ENCODE measurements at regions not wholly inside any gene's neighbourhood (a gene's known extent, or its start where the extent isn't known, plus 50 kb on each side); places are given as distances from the start of the nearest gene placed in this dataset.

GRCh38 chr11:95541715-95542114, 247.9 kb downstream of the FAM76B start:
- H3K27ac ChIP-seq, result no peak overlapping the region
- TF ChIP-seq, protein P1, sequence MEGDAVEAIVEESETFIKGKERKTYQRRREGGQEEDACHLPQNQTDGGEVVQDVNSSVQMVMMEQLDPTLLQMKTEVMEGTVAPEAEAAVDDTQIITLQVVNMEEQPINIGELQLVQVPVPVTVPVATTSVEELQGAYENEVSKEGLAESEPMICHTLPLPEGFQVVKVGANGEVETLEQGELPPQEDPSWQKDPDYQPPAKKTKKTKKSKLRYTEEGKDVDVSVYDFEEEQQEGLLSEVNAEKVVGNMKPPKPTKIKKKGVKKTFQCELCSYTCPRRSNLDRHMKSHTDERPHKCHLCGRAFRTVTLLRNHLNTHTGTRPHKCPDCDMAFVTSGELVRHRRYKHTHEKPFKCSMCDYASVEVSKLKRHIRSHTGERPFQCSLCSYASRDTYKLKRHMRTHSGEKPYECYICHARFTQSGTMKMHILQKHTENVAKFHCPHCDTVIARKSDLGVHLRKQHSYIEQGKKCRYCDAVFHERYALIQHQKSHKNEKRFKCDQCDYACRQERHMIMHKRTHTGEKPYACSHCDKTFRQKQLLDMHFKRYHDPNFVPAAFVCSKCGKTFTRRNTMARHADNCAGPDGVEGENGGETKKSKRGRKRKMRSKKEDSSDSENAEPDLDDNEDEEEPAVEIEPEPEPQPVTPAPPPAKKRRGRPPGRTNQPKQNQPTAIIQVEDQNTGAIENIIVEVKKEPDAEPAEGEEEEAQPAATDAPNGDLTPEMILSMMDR (conservative IDR thresholded peaks at IDR 0.05), result no peak

DNA sequence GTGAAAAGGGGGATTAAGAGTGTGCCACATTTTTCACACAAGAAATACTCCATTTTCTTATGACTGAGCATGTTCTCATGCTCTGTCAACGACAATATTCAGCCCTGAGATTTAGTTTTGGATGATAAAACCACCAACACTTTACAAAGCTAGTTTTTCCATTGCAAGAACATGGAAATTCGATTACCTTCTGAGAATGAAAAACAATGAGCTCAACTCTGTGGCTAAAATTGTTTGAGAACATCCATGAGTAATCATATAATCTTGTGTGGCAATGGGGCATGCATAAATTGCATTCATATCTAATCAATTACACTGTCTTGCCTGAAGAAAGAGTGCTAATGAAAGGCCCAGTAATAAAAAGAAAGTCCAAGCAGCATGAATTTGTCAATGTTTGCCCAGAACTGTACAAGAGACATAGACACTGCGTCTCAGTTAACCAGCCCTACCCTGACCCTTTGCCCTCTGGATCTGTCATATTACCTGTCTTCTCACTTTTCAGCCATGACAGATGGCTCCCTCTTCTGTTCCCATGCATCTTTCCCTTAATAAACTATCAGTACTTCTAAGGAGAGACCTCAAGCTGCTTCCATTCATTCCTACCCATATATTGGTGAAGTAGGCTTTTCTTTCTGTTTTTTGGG, 253.4 kb downstream of the FAM76B start:
- H3K27ac ChIP-seq, result no peak overlapping the region
- TF ChIP-seq, protein P1 (conservative IDR thresholded peaks at IDR 0.05), result no peak

- H3K27ac ChIP-seq, result no peak overlapping the region
Measured at GRCh38 chr11:95534809-95535208, 254.8 kb downstream of the FAM76B start.

DNA sequence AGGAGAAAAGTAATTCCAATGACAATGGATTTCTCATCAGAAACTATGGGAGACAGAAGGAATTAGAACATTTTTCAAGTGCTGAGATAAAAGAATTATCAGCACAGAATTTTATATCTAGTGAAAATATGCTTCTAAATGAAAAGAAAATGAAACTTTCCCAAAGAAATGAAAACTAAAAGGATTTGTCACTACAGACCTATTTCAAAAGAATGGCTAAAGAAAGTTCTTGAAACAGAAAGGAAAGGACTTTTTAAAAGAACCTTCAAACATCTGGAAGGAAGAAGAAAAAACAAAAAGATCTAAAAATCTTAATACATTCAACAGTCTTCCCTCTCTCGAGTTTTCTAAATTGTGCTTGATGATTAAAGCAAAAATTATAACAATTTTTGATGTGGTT, 255.4 kb downstream of the FAM76B start:
- H3K27ac ChIP-seq, result no peak overlapping the region
- TF ChIP-seq, protein P1 (conservative IDR thresholded peaks at IDR 0.05), result no peak

More at GRCh38 chr11:95534809-95535208, 254.8 kb downstream of the FAM76B start:
- TF ChIP-seq, protein P1 (conservative IDR thresholded peaks at IDR 0.05), result no peak

DNA sequence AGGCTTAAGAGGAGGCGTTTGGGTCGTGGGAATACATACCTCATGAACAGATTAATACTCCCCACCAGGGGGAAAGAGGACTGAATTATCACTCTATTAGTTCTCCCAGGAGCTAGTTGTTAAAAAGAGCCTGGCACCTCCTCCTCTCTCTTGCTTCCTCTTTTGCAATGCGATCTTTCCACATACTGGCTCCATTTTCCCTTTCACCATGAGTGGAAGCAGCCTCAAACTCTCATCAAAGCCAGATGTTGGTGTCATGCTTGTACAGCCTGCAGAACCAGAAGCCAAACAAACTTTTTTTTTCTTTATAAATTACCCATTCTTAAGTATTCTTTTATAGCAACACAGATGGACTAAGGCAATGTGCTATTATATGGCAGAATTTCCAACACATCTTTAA, 258.5 kb downstream of the FAM76B start:
- no peak overlapping the region for H3K27ac ChIP-seq
- TF ChIP-seq, protein P1 (conservative IDR thresholded peaks at IDR 0.05), result no peak

DNA sequence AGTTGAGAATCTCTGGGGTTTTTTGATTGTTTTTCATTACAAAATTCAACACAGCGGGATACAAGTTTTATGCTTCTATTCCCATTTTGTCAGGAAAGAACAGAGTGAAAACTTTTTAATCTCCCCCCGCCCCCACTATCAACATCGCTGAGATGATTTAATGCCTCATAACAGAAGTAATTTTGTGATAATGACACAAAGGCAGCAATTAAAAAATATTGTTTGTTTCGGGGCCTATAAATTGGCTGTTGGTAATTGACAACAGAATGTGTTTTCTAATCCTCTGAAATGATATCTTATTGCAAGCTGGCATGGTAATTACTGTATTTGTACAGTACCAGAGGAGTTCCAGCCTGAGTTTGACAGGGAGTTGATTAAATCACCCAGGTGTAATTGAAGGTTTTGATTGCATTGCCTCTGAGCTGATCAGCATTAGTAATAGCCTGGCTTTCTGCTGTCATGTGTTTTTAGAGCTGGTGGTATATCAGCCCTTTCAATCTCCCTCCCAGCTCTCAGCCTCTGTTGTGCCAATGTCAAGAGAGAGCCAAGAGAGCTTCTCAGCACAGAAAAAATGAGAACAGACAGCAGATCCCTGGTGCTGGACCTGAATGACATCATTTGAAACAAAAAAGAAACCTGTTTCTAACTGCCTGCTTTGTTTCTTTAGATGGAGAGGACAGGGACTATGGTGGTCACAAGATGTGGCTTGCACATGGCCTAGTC, 265.1 kb downstream of the FAM76B start:
- TF ChIP-seq, protein P1 (conservative IDR thresholded peaks at IDR 0.05), result no peak
- peak overlapping the region; percentile 75 for H3K27ac ChIP-seq

DNA sequence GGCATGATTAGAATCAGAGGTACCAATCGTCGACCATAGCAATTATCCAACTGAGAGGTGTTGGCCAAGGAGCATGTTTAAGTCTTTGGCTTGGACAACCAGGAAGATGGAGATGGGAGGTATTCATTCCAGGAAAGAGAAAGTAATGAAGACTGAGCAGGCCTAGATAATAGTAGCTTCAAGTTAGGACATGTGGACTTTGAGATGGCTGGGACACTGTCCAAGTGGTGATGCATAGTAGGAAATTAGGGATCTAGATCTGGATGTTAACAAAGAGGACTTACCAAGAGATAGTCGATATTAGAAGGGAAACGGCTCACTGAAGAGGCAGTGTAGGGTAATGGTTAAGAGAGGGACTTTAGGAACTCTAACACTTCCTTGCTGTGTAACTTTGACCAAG, 266.7 kb downstream of the FAM76B start:
- peak overlapping the region; percentile 75; the same call in 1 of the 2 replicates for H3K27ac ChIP-seq
- TF ChIP-seq, protein P1 (conservative IDR thresholded peaks at IDR 0.05), result no peak

Data from VCaP (cell line).